A673 (cell line): ENCODE measurements at regions not wholly inside any gene's neighbourhood (a gene's known extent, or its start where the extent isn't known, plus 50 kb on each side); places are given as distances from the start of the nearest gene placed in this dataset.
A peak's percentile ranks its signal among the peaks of the same experiment; 100 is the strongest.

Experiments
- BruUV-seq: library from RNA; stranded (reverse); fragments of 400-500 nt; replicated peaks from 2 replicates; lab custom pipeline; 2021; lab: Mats Ljungman, UMichigan
- CTCF ChIA-PET: fragments of 300-600 bp; sonication (Branson Sonifier 250); formaldehyde crosslinking; loops from one replicate; lab custom pipeline; 2022; ENCODE audit warnings: antibody characterized with exemption; lab: Charles Lee
- POLR2A ChIA-PET: fragments of 300-600 bp; sonication (Branson Sonifier 250); formaldehyde crosslinking; loops from one replicate; lab custom pipeline; 2022; ENCODE audit warnings: antibody characterized with exemption; ENCODE audit not compliant: low non-redundant PET; lab: Charles Lee
- DNase-seq: peaks from one replicate; pipeline ENCODE4 v3.0.0-alpha.2; 2015; ENCODE audit warnings: low spot score
- H3K27ac ChIP-seq: fragments of 200-600 bp; sonication (generic); 2 replicates; pipeline ENCODE4 v1.5.1; 2016; ENCODE audit warnings: mixed run types, low read depth, mild to moderate bottlenecking, mixed read lengths, antibody characterized with exemption, low read length; ENCODE audit not compliant: poor library complexity, severe bottlenecking
- H3K27me3 ChIP-seq: fragments of 200-600 bp; sonication (generic); replicated peaks from 2 replicates; pipeline ENCODE4 v1.6.1; 2017; ENCODE audit warnings: mixed run types, low read depth, mild to moderate bottlenecking, mixed read lengths, antibody characterized with exemption, low read length; ENCODE audit not compliant: insufficient read depth, poor library complexity
- H3K36me3 ChIP-seq: fragments of 200-600 bp; sonication (generic); 2 replicates; pipeline ENCODE4 v1.6.1; 2016; ENCODE audit warnings: mixed run types, mild to moderate bottlenecking, mixed read lengths, antibody characterized with exemption, low read length; ENCODE audit not compliant: insufficient read depth, poor library complexity, severe bottlenecking
- H3K4me1 ChIP-seq: fragments of 200-600 bp; sonication (generic); 2 replicates; pipeline ENCODE4 v1.6.1; 2017; ENCODE audit warnings: mixed run types, mild to moderate bottlenecking, mixed read lengths, antibody characterized with exemption, low read length; ENCODE audit not compliant: insufficient read depth, poor library complexity, severe bottlenecking
- H3K4me3 ChIP-seq: fragments of 200-600 bp; sonication (generic); 2 replicates; pipeline ENCODE4 v1.5.1; 2016; ENCODE audit warnings: low read depth, mixed run types, mild to moderate bottlenecking, mixed read lengths, low read length; ENCODE audit not compliant: poor library complexity, severe bottlenecking
- H3K9me3 ChIP-seq: fragments of 200-600 bp; sonication (generic); 2 replicates; pipeline ENCODE4 v1.6.1; 2016; ENCODE audit warnings: mixed run types, low read depth, mild to moderate bottlenecking, mixed read lengths, antibody characterized with exemption, low read length; ENCODE audit not compliant: poor library complexity, severe bottlenecking
- EZH2 ChIP-seq: fragments of 200-600 bp; sonication (generic); IDR thresholded peaks from 2 replicates; pipeline ENCODE4 v1.6.1; 2017; ENCODE audit warnings: borderline replicate concordance, low read depth, mild to moderate bottlenecking, mixed read lengths, antibody characterized with exemption, low read length; ENCODE audit not compliant: poor library complexity, severe bottlenecking
- intact Hi-C: fragments of 100-400 bp; cut with micrococcal nuclease; formaldehyde crosslinking; loops from one replicate; pipeline ENCODE4 v1.10.0; 2022; ENCODE audit not compliant: unreplicated experiment
- TF ChIP-seq, protein P1 (sequence below): fragments of 300-800, 200-600 bp; sonication (generic); conservative IDR thresholded peaks from 2 replicates; pipeline ENCODE4 v1.5.1; 2017; ENCODE audit warnings: low read depth, mild to moderate bottlenecking, antibody characterized with exemption, low read length, moderate library complexity, mixed read lengths

DNA sequence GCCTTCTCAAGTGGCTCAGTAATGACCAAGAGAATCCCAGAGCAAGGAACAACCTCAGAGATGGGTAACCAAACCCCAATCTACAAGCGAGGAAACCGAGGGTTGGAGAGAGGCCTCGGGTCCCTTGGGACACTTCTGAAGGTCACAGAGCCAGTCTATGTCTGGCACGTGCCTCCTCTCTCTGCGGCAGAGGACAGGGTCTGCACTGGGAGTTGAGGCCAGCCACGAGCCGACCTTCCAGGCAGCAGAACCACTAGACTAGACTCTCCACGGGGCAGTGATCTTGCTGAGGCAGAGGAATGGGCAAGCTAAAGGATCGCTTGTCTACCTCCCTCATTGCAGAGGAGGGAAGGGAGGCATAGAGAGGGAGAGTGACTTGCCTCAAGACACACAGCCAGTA, 100.6 kb upstream of the SMAD3 start:
- no peak for DNase-seq
- BruUV-seq: no TSS peak
- ChIA-PET CTCF (no interaction called here), POLR2A (no interaction called here)
- Histone ChIP-seq H3K36me3 (no peaks in the 10 kb centered on the region), H3K9me3 (no peaks in the 10 kb centered on the region), H3K4me1 (no peaks in the 10 kb centered on the region), H3K4me3 (no peak overlapping the region), H3K27ac (no peak overlapping the region), H3K27me3 (no peaks in the 10 kb centered on the region)
- intact Hi-C loops: loop anchor here (10.0 kb wide), 1 partner anchor 220 kb away; no protein-coding TSS in a partner anchor
- TF ChIP-seq, protein P1, sequence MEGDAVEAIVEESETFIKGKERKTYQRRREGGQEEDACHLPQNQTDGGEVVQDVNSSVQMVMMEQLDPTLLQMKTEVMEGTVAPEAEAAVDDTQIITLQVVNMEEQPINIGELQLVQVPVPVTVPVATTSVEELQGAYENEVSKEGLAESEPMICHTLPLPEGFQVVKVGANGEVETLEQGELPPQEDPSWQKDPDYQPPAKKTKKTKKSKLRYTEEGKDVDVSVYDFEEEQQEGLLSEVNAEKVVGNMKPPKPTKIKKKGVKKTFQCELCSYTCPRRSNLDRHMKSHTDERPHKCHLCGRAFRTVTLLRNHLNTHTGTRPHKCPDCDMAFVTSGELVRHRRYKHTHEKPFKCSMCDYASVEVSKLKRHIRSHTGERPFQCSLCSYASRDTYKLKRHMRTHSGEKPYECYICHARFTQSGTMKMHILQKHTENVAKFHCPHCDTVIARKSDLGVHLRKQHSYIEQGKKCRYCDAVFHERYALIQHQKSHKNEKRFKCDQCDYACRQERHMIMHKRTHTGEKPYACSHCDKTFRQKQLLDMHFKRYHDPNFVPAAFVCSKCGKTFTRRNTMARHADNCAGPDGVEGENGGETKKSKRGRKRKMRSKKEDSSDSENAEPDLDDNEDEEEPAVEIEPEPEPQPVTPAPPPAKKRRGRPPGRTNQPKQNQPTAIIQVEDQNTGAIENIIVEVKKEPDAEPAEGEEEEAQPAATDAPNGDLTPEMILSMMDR: no peak
- TF ChIP-seq EZH2: no peak

DNA sequence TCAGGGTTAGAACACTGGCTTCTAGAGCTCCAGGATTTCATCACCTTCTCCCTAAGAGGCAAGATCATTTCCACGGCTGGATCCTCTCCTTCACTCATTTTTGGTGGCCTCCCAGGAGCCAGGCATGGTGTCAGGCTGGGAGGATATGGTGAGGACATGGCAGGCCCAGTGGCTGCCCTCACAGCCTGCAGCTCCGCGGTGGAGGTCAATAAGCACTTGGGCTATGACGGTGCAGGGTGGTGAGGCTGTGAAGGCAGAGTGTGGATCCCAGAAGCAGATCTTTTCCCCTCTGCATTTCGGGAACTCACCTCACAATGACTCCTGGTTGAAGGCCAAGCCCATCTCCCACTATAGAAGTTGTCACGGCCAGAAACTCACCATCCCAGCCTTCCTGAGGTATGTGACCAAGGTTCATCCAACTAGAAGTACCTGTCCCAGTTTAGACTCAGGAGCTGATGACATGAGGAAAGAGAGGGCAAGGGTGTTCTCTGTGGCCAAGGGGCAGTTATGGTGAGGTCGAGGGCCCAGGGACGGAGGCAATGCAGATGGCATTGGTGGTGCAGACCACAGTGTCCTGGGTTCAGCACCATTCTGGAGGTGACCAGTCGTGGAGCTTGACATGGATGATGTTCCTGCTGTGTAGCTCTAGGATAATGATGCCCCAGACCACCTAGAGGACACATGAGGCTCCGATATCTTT, 100.1 kb upstream of the SMAD3 start:
- no peak overlapping the region for H3K27ac ChIP-seq
- CTCF ChIA-PET: no interaction called here
- intact Hi-C loops: loop anchor here (10.0 kb wide), 1 partner anchor 219 kb away; no protein-coding TSS in a partner anchor

DNA sequence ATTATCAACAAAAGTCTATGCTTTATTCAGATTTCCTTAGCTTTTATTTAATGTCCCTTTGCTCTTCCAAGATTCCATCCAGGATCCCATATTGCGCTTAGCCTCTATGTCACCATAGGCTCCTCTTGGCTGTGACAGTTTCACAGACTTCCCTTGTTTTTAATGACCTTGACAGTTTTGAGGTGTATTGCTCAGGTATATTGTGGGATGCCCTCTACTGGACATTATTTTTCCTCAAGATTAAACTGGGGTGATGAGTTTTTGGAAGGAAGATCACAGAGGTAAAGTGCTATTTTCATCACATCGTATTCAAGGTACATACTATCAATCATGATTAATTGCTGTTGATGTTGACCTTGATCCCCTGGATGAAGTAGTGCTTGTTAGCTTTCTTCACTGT, 99.1 kb upstream of the SMAD3 start:
- Histone ChIP-seq H3K27ac (no peak overlapping the region), H3K4me3 (no peak overlapping the region), H3K36me3 (no peaks in the 10 kb centered on the region), H3K4me1 (no peaks in the 10 kb centered on the region), H3K27me3 (no peaks in the 10 kb centered on the region), H3K9me3 (no peaks in the 10 kb centered on the region)
- intact Hi-C loops: loop anchor here (10.0 kb wide), 1 partner anchor 219 kb away; no protein-coding TSS in a partner anchor
- no peak for DNase-seq
- ChIA-PET POLR2A (no interaction called here), CTCF (no interaction called here)
- no peak for TF ChIP-seq EZH2
- TF ChIP-seq, protein P1: peak; percentile 31
- no TSS peak for BruUV-seq

More for the DNA sequence above, 100.1 kb upstream of the SMAD3 start:
- POLR2A ChIA-PET: no interaction called here
- Histone ChIP-seq H3K9me3 (no peaks in the 10 kb centered on the region), H3K4me1 (no peaks in the 10 kb centered on the region), H3K4me3 (no peak overlapping the region), H3K36me3 (no peaks in the 10 kb centered on the region), H3K27me3 (no peaks in the 10 kb centered on the region)
- no peak for TF ChIP-seq EZH2
- TF ChIP-seq, protein P1: no peak
- BruUV-seq: no TSS peak
- no peak for DNase-seq
